GM06990 (cell line): ENCODE measurements at regions not wholly inside any gene's neighbourhood (a gene's known extent, or its start where the extent isn't known, plus 50 kb on each side); places are given as distances from the start of the nearest gene placed in this dataset.

Experiments used
- DNase-seq: peaks from one replicate; pipeline ENCODE4 v3.0.0-alpha.2; 2011; ENCODE audit not compliant: insufficient read length; ENCODE audit errors: extremely low read depth
- H3K27me3 ChIP-seq: replicated peaks from 2 replicates; pipeline ENCODE4 v1.6.0; 2011; ENCODE audit warnings: low read length; ENCODE audit not compliant: control insufficient read depth, insufficient read depth
- H3K36me3 ChIP-seq: 2 replicates; pipeline ENCODE4 v1.5.1; 2011; ENCODE audit warnings: low read length; ENCODE audit not compliant: control insufficient read depth, insufficient read depth
- H3K4me3 ChIP-seq: replicated peaks from 2 replicates; pipeline ENCODE4 v1.5.1; 2011; ENCODE audit warnings: low read depth, mild to moderate bottlenecking, control low read depth, low read length
- TF ChIP-seq, protein P1 (sequence below): IDR thresholded peaks from 2 replicates; pipeline ENCODE4 v1.5.1; 2011; ENCODE audit warnings: low read length, control low read depth, mild to moderate bottlenecking, inconsistent platforms; ENCODE audit not compliant: insufficient read depth, poor library complexity, severe bottlenecking

DNA sequence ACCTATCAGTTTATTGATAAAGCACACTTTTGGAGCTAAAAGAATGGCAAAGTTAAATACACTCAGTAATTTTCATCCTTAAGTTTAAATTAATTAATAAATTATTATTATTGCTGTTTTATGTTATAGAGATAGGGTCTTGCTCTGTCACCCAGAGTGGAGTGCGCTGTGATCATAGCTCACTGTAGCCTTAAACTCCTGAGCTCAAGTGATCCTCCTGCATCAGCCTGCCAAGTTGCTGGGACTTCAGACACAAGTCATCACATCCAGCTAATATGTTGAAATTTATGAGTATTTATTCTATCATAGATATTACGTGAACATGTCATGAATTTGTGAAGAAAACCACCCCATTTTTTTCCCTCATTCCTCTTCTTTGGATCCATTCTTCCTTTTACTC lies 64.2 kb downstream of the GJA1 start:
- DNase-seq, result no peak
- TF ChIP-seq, protein P1, sequence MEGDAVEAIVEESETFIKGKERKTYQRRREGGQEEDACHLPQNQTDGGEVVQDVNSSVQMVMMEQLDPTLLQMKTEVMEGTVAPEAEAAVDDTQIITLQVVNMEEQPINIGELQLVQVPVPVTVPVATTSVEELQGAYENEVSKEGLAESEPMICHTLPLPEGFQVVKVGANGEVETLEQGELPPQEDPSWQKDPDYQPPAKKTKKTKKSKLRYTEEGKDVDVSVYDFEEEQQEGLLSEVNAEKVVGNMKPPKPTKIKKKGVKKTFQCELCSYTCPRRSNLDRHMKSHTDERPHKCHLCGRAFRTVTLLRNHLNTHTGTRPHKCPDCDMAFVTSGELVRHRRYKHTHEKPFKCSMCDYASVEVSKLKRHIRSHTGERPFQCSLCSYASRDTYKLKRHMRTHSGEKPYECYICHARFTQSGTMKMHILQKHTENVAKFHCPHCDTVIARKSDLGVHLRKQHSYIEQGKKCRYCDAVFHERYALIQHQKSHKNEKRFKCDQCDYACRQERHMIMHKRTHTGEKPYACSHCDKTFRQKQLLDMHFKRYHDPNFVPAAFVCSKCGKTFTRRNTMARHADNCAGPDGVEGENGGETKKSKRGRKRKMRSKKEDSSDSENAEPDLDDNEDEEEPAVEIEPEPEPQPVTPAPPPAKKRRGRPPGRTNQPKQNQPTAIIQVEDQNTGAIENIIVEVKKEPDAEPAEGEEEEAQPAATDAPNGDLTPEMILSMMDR, result no peak
- Histone ChIP-seq H3K36me3 (no peaks in the 10 kb centered on the region), H3K4me3 (no peak overlapping the region), H3K27me3 (no peaks in the 10 kb centered on the region)

DNA sequence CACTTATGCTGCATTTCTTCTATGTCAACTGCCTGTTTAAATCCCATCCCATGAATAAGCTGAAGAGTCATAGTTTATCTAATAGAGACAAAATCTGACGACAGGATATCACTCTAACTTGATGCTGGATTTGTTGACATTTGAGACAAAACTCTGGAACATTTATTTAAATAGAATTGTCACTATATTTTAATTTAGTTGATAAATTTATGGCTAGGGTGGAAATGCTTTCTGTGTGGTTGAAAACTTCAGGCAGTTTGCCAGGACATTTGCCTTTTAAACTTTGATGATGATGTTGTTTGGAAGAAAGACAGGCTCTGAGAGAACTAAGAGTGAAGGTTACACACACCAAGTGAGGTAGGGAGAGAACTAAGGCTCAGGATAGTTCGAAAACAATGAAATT lies 68.1 kb downstream of the GJA1 start:
- no peak for DNase-seq
- TF ChIP-seq, protein P1, result no peak
- H3K27me3 ChIP-seq, result no peaks in the 10 kb centered on the region
- no peak overlapping the region for H3K4me3 ChIP-seq
- no peaks in the 10 kb centered on the region for H3K36me3 ChIP-seq

DNA sequence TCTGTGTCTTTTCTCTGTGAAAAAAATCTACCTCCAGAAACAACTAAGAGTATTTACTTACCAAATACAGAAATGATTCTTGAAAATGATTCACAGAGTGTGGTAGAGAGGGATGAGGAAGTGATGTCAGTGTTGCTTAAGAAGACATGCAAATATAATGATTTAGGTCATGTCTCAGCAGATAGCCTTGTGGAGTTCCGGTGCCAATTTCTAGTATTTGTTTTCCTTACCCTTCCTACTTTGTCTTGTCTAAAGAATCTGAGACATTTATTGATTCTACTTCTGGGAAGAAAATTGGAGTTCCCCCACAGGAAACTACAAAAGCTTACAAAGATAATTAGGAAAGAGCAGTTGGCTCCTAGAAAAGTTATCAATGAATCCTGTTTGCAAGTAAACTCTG lies 68.8 kb downstream of the GJA1 start:
- Histone ChIP-seq H3K4me3 (no peak overlapping the region), H3K36me3 (no peaks in the 10 kb centered on the region), H3K27me3 (no peaks in the 10 kb centered on the region)
- DNase-seq, result no peak
- TF ChIP-seq, protein P1, result no peak

DNA sequence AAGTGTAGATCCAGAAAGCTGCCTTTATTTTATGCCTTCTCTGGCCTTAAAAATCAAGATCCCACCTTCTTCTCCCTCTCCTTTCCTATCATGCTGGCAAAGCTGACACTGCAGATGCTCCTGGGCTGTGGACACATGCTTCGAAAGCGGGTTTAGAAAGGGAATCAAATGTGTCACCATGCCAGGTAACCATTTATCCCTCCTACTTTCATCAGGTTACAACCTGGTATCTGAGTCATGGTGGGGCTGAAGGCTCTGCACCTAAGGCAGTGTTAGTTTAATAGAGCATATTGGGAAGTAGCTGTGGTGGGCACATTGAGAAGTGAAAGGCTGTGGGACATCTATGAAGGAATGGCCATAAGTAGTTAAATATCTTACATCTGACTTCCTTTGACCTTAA lies 69.8 kb downstream of the GJA1 start:
- H3K36me3 ChIP-seq, result no peaks in the 10 kb centered on the region
- no peak overlapping the region for H3K4me3 ChIP-seq
- no peak for DNase-seq
- TF ChIP-seq, protein P1, result no peak
- no peaks in the 10 kb centered on the region for H3K27me3 ChIP-seq

DNA sequence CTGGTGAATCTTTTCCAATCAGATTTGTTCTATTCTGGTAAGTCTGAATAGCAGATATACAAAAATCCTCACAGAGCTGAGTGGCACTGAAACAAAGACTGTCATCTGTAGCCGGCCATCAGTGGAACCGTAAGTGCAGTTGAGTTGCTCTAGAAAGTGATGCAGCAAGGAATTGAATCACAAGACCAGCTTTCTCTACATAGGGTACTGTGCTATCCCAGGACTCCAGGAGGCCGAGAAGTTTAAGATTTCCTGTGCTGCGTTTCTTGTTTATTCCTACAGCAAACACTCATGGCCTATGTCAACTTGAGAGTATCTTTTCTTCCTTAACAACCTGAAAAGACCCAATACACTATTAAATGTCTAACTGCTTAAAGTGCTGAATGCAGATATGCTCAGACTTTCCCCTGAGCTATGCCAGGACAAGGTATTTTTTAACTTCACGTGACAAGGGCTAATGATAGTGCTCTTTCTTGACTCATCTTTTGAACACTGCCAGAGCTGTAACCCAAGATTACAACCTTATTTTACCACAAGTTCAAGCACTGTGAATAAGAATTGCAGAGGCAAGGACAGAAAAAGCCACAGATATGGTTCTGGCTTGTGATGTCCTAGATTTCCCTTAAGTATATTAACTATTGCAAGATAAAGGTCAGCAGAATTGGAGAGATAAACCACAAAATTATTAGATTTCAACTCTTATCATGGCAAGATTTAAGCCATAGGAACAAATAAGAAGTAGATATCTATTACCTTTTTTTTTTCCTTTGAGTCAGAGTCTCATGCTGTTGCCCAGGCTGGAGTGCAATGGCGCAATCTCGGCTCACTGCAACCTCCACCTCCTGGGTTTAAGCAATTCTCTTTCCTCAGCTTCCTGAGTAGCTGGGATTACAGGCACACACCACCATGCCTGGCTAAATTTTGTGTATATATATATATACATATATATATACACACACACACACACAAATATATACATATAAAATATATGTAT lies 71.6 kb downstream of the GJA1 start:
- Histone ChIP-seq H3K36me3 (no peaks in the 10 kb centered on the region), H3K4me3 (no peak overlapping the region), H3K27me3 (no peaks in the 10 kb centered on the region)
- TF ChIP-seq, protein P1, result no peak
- DNase-seq, result no peak
